Adrenal gland (tissue), 9 donors: ENCODE measurements at regions not wholly inside any gene's neighbourhood (a gene's known extent, or its start where the extent isn't known, plus 50 kb on each side); places are given as distances from the start of the nearest gene placed in this dataset.

Experiments
- DNase-seq, 7 donors: peaks; one replicate each; pipeline ENCODE4 v3.0.0-alpha.2; 2019 to 2020
- H3K27ac ChIP-seq, 5 donors: fragments of 200-600 bp; sonication (generic) in 4 of 5; 1 replicate in 3 of 5; 2 replicates in 2 of 5; pipeline versions ENCODE4 v1.5.1 to v1.8.0; 2016 to 2020; ENCODE audit warnings: mild to moderate bottlenecking in 1 of 5
- H3K27me3 ChIP-seq: fragments of 200-600 bp; 2 replicates; pipeline ENCODE4 v1.8.0; 2021
- H3K36me3 ChIP-seq, 2 donors: fragments of 200-600 bp; replicated peaks in 1 of 2; 1 replicate in 1 of 2; 2 replicates in 1 of 2; pipeline versions ENCODE4 v1.5.1 to v1.8.0; 2018 to 2022
- H3K4me1 ChIP-seq, 2 donors: fragments of 200-600 bp; replicated peaks in 1 of 2; 1 replicate in 1 of 2; 2 replicates in 1 of 2; pipeline versions ENCODE4 v1.5.1 to v1.8.0; 2018 to 2021
- H3K4me3 ChIP-seq, 4 donors: fragments of 200-600 bp; sonication (generic) in 3 of 4; one replicate each; pipeline ENCODE4 v1.5.1; 2016 to 2018
- H3K9me3 ChIP-seq, 3 donors: fragments of 200-600 bp; sonication (generic) in 1 of 3; replicated peaks in 1 of 3; 1 replicate in 2 of 3; 2 replicates in 1 of 3; pipeline versions ENCODE4 v1.5.1 to v1.8.0; 2016 to 2021
- CTCF ChIP-seq, 6 experiments: fragments of 450-650 bp in 4 of 6; fragments of 200-600 bp in 2 of 6; sonication (generic) in 1 of 6; IDR thresholded peaks; 1 replicate in 5 of 6; 2 replicates in 1 of 6; pipeline versions ENCODE4 v1.5.1 to v1.8.0; 2016 to 2021; ENCODE audit warnings: antibody characterized with exemption in 6 of 6, mild to moderate bottlenecking in 2 of 6, moderate library complexity in 1 of 6
- POLR2A ChIP-seq, 2 donors: fragments of 450-650 bp; IDR thresholded peaks; one replicate each; pipeline ENCODE4 v1.6.1; 2017; ENCODE audit warnings: antibody characterized with exemption in 2 of 2, mild to moderate bottlenecking in 2 of 2, moderate library complexity in 1 of 2
- WGBS, 4 donors: extraction: QIAGEN DNeasy Blood & Tissue Kit in 2 of 4; methylation state at CpG; one replicate each; pipeline versions ENCODE4 v1.1.5 to v1.1.7; 2013 to 2017; 5-methylcytosine and 5-hydroxymethylcytosine counted together
- intact Hi-C, 2 donors: fragments of 100-400 bp; cut with DNase I; formaldehyde crosslinking; loops; one replicate each; pipeline versions ENCODE4 v1.14.1 to v1.15.0; 2022 to 2023
- donor health status: healthy with polysubstance abuse.
- donor health status: Bipolar disorder and iron deficiency.
- donor health status: DM: yes; HTN: yes; CAD: no.
- donor health status: DM: no; HTN: no; CAD: no.
- donor health status: DM: no; HTN: no; CAD: no.

GRCh38 chr21:17674106-17674505 lies 61.4 kb upstream of the BTG3 start:
- Histone ChIP-seq H3K4me3 (no peak overlapping the region), H3K36me3 (no peaks in the 10 kb centered on the region), H3K27ac (no peak overlapping the region), H3K27me3 (no peaks in the 10 kb centered on the region), H3K9me3 (no peaks in the 10 kb centered on the region), H3K4me1 (no peaks in the 10 kb centered on the region)
- intact Hi-C loops, result loop anchor here in 1 of 2 donors (5.0 kb wide), 1 partner anchor 228 kb away; no protein-coding TSS in a partner anchor
- TF ChIP-seq POLR2A (IDR thresholded peaks at IDR 0.05) (no peak), CTCF (IDR thresholded peaks at IDR 0.05) (no peak)
- WGBS, 4 donors, result 61 to 71% (median 66%) methylated on average over 4 of the region's 4 CpGs
- no peak for DNase-seq

GRCh38 chr21:17673261-17674020 lies 60.7 kb upstream of the BTG3 start:
- H3K36me3 ChIP-seq, result no peaks in the 10 kb centered on the region
- no peak for DNase-seq
- H3K4me3 ChIP-seq, result no peak overlapping the region
- no peaks in the 10 kb centered on the region for H3K27me3 ChIP-seq
- no peak overlapping the region for H3K27ac ChIP-seq
- 43 to 52% (median 45%) methylated on average over 11 of the region's 11 CpGs for WGBS, 4 donors
- H3K9me3 ChIP-seq, result no peaks in the 10 kb centered on the region
- intact Hi-C loops, result loop anchor here in 1 of 2 donors (5.0 kb wide), 1 partner anchor 229 kb away; no protein-coding TSS in a partner anchor
- no peaks in the 10 kb centered on the region for H3K4me1 ChIP-seq
- TF ChIP-seq CTCF (IDR thresholded peaks at IDR 0.05) (no peak), POLR2A (IDR thresholded peaks at IDR 0.05) (no peak)

- Histone ChIP-seq H3K36me3 (no peaks in the 10 kb centered on the region), H3K27ac (no peak overlapping the region), H3K9me3 (no peaks in the 10 kb centered on the region), H3K27me3 (no peaks in the 10 kb centered on the region), H3K4me1 (no peaks in the 10 kb centered on the region), H3K4me3 (no peak overlapping the region)
- intact Hi-C loops, result loop anchor here in 1 of 2 donors (5.0 kb wide), 1 partner anchor 231 kb away; no protein-coding TSS in a partner anchor
- WGBS, 4 donors, result 60 to 84% (median 64%) methylated on average over 4 of the region's 4 CpGs
- DNase-seq, result no peak
- no peak for TF ChIP-seq CTCF (IDR thresholded peaks at IDR 0.05)
- no peak for TF ChIP-seq POLR2A (IDR thresholded peaks at IDR 0.05)
Measured at GRCh38 chr21:17671733-17672132, 59.0 kb upstream of the BTG3 start.

- 82 to 91% (median 90%) methylated on average over 5 of the region's 5 CpGs for WGBS, 4 donors
- TF ChIP-seq POLR2A (IDR thresholded peaks at IDR 0.05), result no peak
- TF ChIP-seq CTCF (IDR thresholded peaks at IDR 0.05), result no peak
- intact Hi-C loops, result no loop called here
Measured at GRCh38 chr21:17668479-17669140, 55.9 kb upstream of the BTG3 start.

More at GRCh38 chr21:17668479-17669140, 55.9 kb upstream of the BTG3 start:
- DNase-seq, result no peak
- no peak overlapping the region for H3K27ac ChIP-seq
- H3K9me3 ChIP-seq, result no peaks in the 10 kb centered on the region
- H3K4me1 ChIP-seq, result no peaks in the 10 kb centered on the region
- H3K27me3 ChIP-seq, result no peaks in the 10 kb centered on the region
- H3K36me3 ChIP-seq, result no peaks in the 10 kb centered on the region
- H3K4me3 ChIP-seq, result no peak overlapping the region
